Activated naive CD8-positive, alpha-beta T cell (primary cell): ENCODE measurements at regions not wholly inside any gene's neighbourhood (a gene's known extent, or its start where the extent isn't known, plus 50 kb on each side); places are given as distances from the start of the nearest gene placed in this dataset.
"Not testable (repeated sequence)": the region's sequence is repeated elsewhere in the genome, so short reads cannot be mapped to it uniquely, and the experiment has no call there.

Experiments
- H3K27ac Mint-ChIP-seq: one replicate; pipeline ENCODE4 v1.8.0; 2021; ENCODE audit warnings: mixed read lengths
- H3K27me3 Mint-ChIP-seq: one replicate; pipeline ENCODE4 v1.8.0; 2021; ENCODE audit warnings: mixed read lengths
- H3K36me3 Mint-ChIP-seq: one replicate; pipeline ENCODE4 v1.8.0; 2021; ENCODE audit warnings: mixed read lengths
- H3K4me1 Mint-ChIP-seq: one replicate; pipeline ENCODE4 v1.8.0; 2021; ENCODE audit warnings: low read depth, mixed read lengths
- H3K4me3 Mint-ChIP-seq: one replicate; pipeline ENCODE4 v1.8.0; 2021; ENCODE audit warnings: mild to moderate bottlenecking, mixed read lengths
- H3K9me3 Mint-ChIP-seq: one replicate; pipeline ENCODE4 v1.8.0; 2021; ENCODE audit warnings: low read depth, mixed read lengths

DNA sequence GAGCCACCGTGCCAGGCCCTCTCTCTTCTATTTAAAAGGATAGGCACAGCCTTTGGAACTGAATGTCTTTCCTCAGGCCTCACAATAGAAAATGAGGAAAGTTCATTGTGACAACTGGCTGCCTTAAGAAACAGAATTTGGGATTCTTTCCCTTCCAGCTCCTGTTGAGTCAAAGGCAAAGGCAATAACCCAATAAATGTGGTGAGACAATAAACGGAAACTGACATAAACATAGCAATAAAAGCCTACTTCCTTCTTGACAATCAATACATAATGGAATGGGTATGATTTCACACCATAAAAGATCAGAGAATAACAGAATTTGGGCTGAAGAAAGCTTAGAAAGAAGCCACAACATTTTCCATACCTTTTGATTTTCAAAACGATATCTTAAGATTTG, 155.6 kb upstream of the KCTD7 start:
- H3K27me3 Mint-ChIP-seq, H3K4me3 Mint-ChIP-seq, H3K9me3 Mint-ChIP-seq, H3K27ac Mint-ChIP-seq, H3K36me3 Mint-ChIP-seq, H3K4me1 Mint-ChIP-seq: not testable (repeated sequence)

DNA sequence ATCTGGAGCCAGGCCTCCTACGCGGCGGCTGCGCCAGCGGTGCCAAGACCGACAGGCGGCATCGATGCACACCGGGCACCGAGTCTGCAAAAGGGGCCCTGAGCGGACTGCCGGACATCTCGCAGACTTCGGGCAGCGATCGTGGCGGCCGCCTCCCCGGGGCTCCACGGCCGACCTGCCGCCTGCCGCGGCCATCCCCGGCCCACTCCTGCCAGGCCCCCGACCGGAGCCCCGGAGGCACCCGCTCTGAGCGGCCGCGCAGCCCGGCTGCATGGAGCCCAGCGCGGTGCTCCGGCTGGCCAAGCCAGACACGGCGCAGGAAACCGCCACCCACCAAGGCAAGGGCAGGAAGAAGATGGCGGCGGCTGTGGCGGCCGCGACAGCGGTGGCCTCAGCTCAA, 154.2 kb upstream of the KCTD7 start:
- no peaks in the 10 kb centered on the region for H3K27me3 Mint-ChIP-seq
- H3K4me1 Mint-ChIP-seq: no peaks in the 10 kb centered on the region
- H3K9me3 Mint-ChIP-seq: no peaks in the 10 kb centered on the region
- H3K36me3 Mint-ChIP-seq: peaks cover 11% of the 10 kb centered on the region
- no peak overlapping the region for H3K27ac Mint-ChIP-seq
- no peak overlapping the region for H3K4me3 Mint-ChIP-seq

DNA sequence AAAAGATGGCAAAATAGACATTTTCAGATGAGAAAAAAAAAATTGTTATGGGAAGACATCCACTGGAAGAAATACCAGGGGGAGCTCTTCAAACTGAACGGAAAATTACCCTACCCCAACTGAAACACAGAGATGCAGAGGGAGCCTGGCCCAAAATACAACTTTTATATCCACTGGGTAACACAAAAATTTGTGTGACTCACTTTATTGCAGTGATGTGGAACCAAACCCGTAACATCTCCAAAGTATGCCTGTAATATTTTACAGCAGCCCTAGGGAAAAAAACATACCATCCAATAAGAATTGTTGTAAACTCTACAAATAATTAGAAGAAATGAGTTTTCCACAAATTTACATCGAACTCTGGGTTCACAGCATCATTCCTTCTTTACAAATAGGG, 152.6 kb upstream of the KCTD7 start:
- not testable (repeated sequence) for H3K4me1 Mint-ChIP-seq, H3K9me3 Mint-ChIP-seq, H3K27me3 Mint-ChIP-seq, H3K4me3 Mint-ChIP-seq, H3K27ac Mint-ChIP-seq
- H3K36me3 Mint-ChIP-seq: peaks cover 16% of the 10 kb centered on the region

DNA sequence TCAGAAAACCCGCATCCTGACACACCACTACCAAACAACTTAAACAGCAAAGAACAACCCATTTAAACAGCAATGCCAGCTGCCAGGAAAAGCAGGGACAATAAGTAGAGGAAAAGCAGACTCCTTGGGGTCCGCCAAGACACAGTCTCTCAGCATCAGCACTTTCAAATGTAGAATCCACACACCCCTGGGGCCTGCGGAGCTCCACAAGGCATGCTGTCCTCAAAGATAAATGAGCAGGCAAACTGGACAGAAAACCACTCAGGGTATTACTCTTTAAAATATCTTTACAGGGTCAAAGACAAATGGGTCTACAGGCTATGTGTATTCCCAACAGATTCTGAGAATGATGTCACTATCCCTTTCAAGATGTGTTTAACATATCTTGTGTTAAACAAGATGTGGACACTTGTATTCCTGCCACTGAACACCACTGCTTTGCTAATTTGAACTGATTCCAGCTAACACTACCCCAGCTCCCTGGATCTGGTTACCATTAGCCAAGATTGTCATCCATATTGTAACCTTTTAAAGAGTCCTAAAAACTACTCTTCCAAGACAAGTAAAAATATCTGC, 150.8 kb upstream of the KCTD7 start:
- not testable (repeated sequence) for H3K27ac Mint-ChIP-seq

DNA sequence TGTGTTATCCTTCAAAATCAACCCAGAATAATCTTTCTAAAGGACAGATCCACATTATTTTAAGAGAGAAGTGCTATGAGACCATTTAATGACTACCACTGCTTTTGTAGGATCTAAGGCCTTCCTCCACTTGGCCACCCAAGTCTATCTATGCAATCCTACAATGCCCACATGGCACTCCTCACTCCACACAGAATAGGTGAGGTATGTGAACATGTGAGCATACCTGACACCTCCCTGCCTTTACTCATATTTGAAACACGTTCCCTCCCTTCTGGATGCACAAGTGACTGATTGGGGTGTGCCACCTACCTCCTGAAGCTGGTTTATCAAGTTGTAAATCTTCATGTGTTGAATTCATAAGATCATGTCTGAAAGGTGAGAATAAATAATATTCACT, 147.5 kb upstream of the KCTD7 start:
- not testable (repeated sequence) for H3K4me1 Mint-ChIP-seq, H3K27ac Mint-ChIP-seq, H3K9me3 Mint-ChIP-seq, H3K4me3 Mint-ChIP-seq, H3K27me3 Mint-ChIP-seq
- peaks cover 24% of the 10 kb centered on the region for H3K36me3 Mint-ChIP-seq

More for the DNA sequence above, 150.8 kb upstream of the KCTD7 start:
- H3K36me3 Mint-ChIP-seq: peaks cover 22% of the 10 kb centered on the region
- H3K4me1 Mint-ChIP-seq, H3K4me3 Mint-ChIP-seq, H3K27me3 Mint-ChIP-seq, H3K9me3 Mint-ChIP-seq: not testable (repeated sequence)

DNA sequence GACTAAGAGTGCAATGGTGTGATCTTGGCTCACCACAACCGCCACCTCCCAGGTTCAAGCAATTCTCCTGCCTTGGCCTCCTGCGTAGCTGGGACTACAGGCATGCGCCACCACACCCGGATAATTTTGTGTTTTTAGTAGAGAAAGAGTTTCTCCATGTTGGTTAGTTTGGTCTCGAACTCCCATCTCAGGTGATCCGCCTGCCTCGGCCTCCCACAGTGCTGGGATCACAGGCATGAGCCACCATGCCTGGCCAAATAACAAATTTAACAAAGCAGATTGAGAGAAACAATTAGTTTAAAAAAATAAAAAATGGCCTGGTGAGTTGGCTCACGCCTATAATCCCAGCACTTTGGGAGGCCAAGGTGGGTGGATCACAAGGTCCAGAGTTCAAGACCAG, 139.6 kb upstream of the KCTD7 start:
- H3K4me1 Mint-ChIP-seq: peaks cover 27% of the 10 kb centered on the region
- H3K36me3 Mint-ChIP-seq: not testable (repeated sequence)

DNA sequence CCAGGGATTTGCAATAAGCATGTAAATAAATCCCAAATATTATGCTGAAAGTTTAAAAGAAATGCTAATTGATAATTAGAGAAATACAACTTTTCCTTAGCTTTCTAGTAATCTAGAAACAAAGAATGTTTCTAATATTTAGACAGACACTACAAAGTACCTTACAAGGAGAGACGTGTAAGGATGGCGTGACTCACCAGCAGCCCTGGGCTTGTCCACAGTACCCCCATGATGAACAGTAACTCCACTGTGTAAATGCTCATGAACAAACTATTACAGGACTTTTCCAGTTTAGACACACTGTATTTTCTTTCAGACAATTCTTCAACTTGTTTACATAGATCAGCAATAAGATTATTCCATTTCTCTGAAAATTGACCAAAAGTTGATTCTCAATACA, 138.9 kb upstream of the KCTD7 start:
- not testable (repeated sequence) for H3K27me3 Mint-ChIP-seq, H3K4me3 Mint-ChIP-seq, H3K36me3 Mint-ChIP-seq, H3K27ac Mint-ChIP-seq, H3K9me3 Mint-ChIP-seq
- peaks cover 27% of the 10 kb centered on the region for H3K4me1 Mint-ChIP-seq

More for the DNA sequence above, 139.6 kb upstream of the KCTD7 start:
- H3K4me3 Mint-ChIP-seq, H3K9me3 Mint-ChIP-seq, H3K27me3 Mint-ChIP-seq, H3K27ac Mint-ChIP-seq: not testable (repeated sequence)

DNA sequence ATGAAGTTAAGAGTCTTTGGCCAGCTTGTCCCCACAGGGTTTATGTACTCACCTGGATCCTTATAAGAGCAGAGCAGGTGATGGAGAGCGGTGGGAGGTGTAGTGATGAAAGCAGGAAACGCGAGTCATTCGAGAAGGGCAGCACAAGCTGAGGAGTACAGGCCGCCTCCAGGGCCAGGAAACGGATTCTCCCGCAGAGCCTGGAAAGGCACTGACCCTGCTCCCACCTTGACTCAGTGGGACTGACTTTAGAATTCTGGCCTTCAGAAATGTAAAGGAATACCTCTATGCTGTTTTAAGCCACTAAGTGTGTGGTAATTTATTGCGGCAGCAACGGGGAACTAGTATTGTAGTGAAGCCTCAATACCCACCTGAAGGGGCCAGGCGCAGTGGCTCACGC, 137.7 kb upstream of the KCTD7 start:
- H3K27me3 Mint-ChIP-seq, H3K27ac Mint-ChIP-seq, H3K9me3 Mint-ChIP-seq, H3K36me3 Mint-ChIP-seq, H3K4me3 Mint-ChIP-seq: not testable (repeated sequence)
- H3K4me1 Mint-ChIP-seq: peaks cover 29% of the 10 kb centered on the region

DNA sequence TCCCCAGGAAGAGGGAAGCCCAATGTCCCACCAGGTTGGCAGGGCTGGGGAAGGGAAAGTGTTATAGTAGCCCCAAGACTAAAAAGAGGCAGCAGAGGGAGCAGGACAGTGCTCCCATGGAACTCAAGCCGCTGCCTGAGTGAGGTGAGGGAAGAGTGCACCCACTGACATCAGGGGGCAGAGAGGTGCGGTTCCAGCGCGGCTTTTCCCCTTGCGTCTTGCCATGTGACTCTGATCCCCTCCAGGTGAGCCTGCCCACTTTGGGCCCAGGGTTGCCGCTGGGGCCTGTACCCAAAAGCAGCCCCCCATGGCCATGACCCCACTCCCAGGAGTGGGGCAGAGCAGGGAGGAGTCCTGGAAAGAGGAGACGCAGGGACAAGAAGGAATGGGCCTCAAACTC, 136.3 kb upstream of the KCTD7 start:
- not testable (repeated sequence) for H3K27me3 Mint-ChIP-seq, H3K36me3 Mint-ChIP-seq, H3K9me3 Mint-ChIP-seq
- peak overlapping the region; percentile 98 for H3K27ac Mint-ChIP-seq
- peaks cover 27% of the 10 kb centered on the region for H3K4me1 Mint-ChIP-seq
- peak overlapping the region; percentile 94 for H3K4me3 Mint-ChIP-seq

DNA sequence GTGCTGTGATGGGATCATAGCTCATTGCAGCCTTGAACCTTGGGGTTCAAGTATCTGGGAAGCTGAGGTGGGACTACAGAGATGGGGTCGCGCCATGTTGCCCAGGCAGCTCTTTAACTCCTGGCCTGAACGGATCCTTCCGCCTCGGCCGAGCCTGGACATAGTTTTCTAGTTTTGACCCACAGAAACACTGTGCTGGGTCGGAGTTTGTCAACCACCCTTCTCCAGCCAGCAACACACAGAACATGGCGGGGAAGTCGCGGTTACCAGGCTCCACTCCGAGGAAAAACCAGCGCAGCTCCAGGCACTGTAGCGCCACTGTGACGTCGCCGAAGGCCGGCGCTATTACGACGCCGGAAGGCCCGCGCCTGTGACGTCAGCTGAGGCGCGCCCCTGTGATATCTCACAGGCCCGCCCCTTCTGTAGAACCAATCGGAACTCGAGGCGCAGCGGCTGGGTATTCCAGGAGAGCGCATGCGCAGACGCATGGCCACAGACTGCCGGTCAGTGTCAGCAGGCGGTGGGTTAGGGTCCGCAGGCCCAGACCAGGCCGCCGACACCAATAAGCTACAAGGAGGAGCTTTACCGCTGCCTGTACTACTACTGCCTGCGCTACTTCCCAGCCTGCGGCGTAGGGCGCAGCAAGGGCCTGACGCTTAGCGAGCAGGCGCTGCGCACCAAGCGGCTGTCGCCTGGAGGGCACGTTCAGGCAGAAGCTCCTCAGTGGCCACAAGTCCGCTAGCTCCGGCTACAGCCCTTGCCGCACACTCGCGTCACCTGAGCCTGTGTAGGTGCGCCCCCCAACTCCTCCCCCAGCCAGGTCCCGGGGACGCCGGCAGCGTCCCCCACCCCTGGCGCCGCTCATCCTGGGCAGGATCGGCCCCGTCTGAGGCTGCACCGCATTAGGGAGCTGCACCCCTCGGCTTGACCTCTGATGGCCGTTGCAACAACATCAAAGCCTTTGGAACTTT, 135.2 kb upstream of the KCTD7 start:
- H3K9me3 Mint-ChIP-seq: no peaks in the 10 kb centered on the region
- H3K4me1 Mint-ChIP-seq: peaks cover 26% of the 10 kb centered on the region

DNA sequence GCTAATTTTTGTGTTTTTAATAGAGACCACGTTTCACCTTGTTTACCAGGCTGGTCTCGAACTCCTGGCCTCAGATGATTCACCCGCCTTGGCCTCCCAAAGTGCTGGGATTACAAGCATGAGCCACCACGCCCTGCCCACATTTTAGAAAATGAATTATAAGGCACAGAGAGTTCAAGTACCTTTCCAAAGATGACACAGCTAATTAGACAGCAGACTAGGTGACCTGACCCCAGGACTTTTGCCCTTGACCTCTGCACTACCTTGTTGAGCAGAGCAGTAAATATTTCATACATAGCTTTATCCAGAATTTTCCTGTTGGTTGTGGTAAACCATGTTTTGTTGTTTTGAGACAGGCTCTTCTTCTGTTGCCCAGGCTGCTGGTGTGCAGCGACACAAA, 131.3 kb upstream of the KCTD7 start:
- Mint-ChIP-seq H3K4me3 (no peak overlapping the region), H3K36me3 (peaks cover 2% of the 10 kb centered on the region), H3K27me3 (no peaks in the 10 kb centered on the region), H3K27ac (no peak overlapping the region), H3K4me1 (peaks cover 10% of the 10 kb centered on the region), H3K9me3 (no peaks in the 10 kb centered on the region)

More for the DNA sequence above, 135.2 kb upstream of the KCTD7 start:
- peak overlapping the region; percentile 98 for H3K27ac Mint-ChIP-seq
- peaks cover 5% of the 10 kb centered on the region for H3K36me3 Mint-ChIP-seq
- peak overlapping the region; percentile 94 for H3K4me3 Mint-ChIP-seq
- H3K27me3 Mint-ChIP-seq: no peaks in the 10 kb centered on the region

DNA sequence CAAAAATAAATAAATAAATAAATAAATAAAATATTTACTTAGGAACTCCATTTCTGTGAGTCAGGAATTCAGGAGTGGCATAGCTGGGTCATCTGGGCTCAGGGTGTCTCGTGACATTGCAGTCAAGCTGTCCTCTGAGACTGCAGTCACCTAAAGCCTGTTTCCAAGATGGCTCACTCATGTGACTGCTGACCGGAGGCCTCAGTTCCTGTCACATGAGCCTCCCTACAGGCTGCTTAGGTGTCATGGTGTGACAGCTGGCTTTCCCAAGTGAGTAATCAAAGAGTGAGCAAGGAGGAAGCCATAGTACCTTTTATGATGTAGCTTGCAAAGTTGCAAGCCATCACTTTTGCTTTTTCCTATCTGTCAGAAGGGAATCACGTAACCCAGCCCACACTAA, 128.6 kb upstream of the KCTD7 start:
- Mint-ChIP-seq H3K9me3 (no peaks in the 10 kb centered on the region), H3K36me3 (no peaks in the 10 kb centered on the region), H3K4me1 (peaks cover 4% of the 10 kb centered on the region), H3K27ac (no peak overlapping the region), H3K27me3 (no peaks in the 10 kb centered on the region), H3K4me3 (no peak overlapping the region)

DNA sequence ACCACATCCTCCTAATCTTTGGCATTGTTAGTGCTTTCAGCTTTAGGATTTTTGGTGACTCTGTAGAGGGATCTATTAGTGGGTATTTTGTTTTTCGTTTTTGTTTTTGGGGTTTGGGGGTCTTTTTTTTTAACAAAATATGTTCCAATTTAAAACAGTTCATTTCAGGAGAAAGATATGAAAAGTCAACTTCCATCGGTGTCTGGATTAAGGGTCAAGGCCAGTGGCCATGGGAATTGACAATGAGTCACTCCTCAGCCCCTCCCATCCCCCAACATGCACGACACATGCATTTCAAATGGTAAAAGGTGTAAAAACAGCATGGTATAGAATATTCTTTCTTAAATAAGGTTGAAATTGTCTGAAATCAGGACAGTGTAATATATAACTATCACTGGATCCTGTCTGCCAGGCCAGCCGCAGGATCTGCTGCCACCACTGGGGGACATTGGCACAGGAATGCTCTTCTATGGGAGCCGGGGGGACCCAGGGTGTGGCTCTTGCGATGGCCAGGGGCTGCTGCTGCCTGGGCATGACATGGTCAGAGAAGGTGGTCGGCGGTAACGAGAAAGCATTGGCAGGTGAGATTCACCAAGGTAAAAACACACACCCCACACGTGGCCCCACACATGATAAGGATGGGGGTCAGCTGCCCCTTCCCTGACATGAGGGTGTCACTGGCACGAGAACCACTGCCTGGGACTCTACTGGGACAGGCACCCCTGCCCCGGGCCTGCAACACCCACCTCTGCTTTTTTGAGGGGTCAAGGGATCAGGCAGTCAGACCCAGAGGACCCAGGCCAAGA, 126.2 kb upstream of the KCTD7 start:
- Mint-ChIP-seq H3K4me3 (no peak overlapping the region), H3K27ac (no peak overlapping the region), H3K27me3 (no peaks in the 10 kb centered on the region), H3K36me3 (no peaks in the 10 kb centered on the region), H3K9me3 (no peaks in the 10 kb centered on the region), H3K4me1 (peaks cover 12% of the 10 kb centered on the region)

DNA sequence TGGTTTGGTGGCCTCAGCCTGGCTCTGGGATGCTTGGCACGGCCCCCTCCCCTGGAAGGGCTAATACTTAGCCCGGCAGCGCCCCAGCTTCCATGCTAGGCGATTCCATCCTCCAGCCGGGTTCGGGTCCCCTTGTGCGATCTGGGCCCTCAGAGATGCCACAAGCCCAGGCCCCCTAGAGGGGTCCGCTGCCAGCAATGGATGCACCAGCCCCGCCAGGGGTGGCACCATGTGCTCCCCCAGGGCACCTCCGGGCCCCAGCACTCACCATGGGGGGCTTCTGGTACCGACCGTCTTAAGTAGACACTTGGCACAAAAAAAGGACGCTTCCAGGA, 125.7 kb upstream of the KCTD7 start:
- H3K4me3 Mint-ChIP-seq: no peak overlapping the region

DNA sequence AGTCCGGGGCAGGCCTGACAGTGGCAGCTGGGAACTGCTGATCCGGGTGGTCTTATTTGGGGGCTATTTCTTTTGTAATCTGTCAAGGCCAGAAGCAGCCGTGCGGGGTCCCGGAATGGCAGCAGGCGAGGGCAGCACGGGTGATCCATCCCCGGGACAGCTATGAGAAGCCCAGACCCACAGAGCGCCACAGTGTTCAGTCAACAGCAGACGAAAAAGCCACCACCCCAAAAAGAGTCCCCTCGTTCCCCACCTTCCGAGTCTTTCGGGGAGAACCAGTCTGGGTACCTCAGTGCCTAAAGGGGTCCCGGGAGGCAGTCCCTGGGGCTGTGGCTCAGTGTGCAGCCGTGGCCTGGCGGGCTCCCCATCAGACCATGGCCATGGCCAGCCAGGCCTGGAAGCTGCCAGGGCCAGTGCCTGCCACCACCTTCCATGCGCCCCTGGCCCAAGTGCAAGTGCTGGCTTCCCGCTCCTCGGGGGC, 125.1 kb upstream of the KCTD7 start:
- H3K36me3 Mint-ChIP-seq: no peaks in the 10 kb centered on the region
- no peaks in the 10 kb centered on the region for H3K27me3 Mint-ChIP-seq
- H3K4me3 Mint-ChIP-seq: no peak overlapping the region
- no peaks in the 10 kb centered on the region for H3K9me3 Mint-ChIP-seq
- H3K4me1 Mint-ChIP-seq: peaks cover 13% of the 10 kb centered on the region
- H3K27ac Mint-ChIP-seq: no peak overlapping the region

More for the DNA sequence above, 125.7 kb upstream of the KCTD7 start:
- Mint-ChIP-seq H3K4me1 (peaks cover 13% of the 10 kb centered on the region), H3K36me3 (no peaks in the 10 kb centered on the region), H3K27me3 (no peaks in the 10 kb centered on the region), H3K9me3 (no peaks in the 10 kb centered on the region), H3K27ac (no peak overlapping the region)
